ENCODE measurements at regions not wholly inside any gene's neighbourhood (a gene's known extent, or its start where the extent isn't known, plus 50 kb on each side); places are given as distances from the start of the nearest gene placed in this dataset.
A peak's percentile ranks its signal among the peaks of the same experiment; 100 is the strongest.

DNA sequence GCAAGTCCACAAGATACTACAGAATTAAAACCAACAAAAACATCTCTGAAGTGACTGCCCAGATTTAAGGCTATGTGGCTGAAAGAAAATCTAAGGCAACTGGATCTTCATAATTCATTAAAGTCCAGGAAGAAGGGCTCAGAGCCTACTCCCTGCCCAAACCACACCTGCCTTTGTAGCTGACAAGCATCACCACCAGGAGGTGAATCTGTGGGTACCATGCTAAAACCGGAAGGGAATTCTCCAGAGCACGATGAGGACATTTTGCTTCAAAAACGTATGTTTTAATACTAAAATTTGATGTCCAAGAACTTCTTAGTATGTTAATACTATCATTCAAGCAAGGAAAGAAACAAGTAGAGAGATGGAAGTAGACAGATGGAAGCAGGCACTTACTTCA is 495.9 kb upstream of the NECTIN3 start:
- no peak for ATAC-seq (ENCODE audit: low read depth in 2 of 2)
- Mint-ChIP-seq H3K36me3 (no peaks in the 10 kb centered on the region), H3K4me1 (no peaks in the 10 kb centered on the region), H3K9me3 (peaks cover 0 to 6% (median 0%) of the 10 kb centered on the region in 7 donors), H3K27ac (no peak overlapping the region), H3K27me3 (no peaks in the 10 kb centered on the region), H3K4me3 (peak overlapping the region in 1 of 8 donors; percentile 37)
- no peak for DNase-seq

DNA sequence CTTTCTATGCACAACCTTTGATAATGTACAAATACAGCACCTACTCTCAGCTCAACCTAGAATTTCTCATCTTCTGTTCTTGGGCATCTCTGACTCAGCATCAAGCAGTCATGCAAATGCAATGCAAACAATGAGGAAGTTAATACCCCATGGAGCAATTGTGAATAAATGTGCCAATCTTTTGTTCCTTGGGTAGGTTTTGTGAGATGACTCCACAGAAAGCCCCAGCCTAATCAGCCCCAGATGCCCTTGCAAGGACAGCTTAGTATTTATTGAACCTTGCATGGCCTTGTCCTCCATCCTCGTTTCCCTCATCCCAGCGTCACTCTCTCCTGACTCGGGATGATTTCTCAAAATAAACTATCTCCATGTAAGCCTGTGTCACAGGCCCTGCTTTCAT is 494.7 kb upstream of the NECTIN3 start:
- Mint-ChIP-seq H3K4me1 (no peaks in the 10 kb centered on the region), H3K4me3 (no peak overlapping the region), H3K27ac (peak overlapping the region in 1 of 6 donors; percentile 55), H3K36me3 (no peaks in the 10 kb centered on the region), H3K9me3 (peaks cover 0 to 6% (median 0%) of the 10 kb centered on the region in 7 donors), H3K27me3 (no peaks in the 10 kb centered on the region)
- ATAC-seq (ENCODE audit: low read depth in 2 of 2): no peak
- DNase-seq: no peak

DNA sequence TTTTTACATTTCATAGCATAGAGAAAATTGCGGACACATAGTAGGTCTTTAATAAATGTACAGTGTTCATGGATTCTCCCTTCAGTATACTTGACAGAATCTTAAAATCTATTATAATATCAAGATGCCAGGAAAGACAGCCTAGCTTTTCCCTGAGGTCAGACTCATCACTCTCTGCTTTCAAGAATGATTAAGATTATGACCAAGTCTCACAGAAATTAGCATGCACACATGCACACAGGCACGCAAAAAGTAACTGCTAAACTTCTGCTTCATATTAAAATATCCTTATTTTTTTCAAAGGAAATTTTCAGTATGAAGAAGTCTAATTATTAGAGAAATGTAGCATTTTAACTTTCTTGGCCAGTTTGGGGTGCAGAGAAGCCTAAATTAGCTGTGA is 493.8 kb upstream of the NECTIN3 start:
- peaks cover 0 to 8% (median 2%) of the 10 kb centered on the region in 7 donors for H3K9me3 Mint-ChIP-seq
- H3K27ac Mint-ChIP-seq: no peak overlapping the region
- no peaks in the 10 kb centered on the region for H3K36me3 Mint-ChIP-seq
- no peaks in the 10 kb centered on the region for H3K27me3 Mint-ChIP-seq
- no peaks in the 10 kb centered on the region for H3K4me1 Mint-ChIP-seq
- no peak for ATAC-seq (ENCODE audit: low read depth in 2 of 2)
- H3K4me3 Mint-ChIP-seq: no peak overlapping the region
- DNase-seq: no peak

- no peak for ATAC-seq (ENCODE audit: low read depth in 2 of 2)
Observed at GRCh38 chr3:110579840-110580550, 491.6 kb upstream of the NECTIN3 start.

GRCh38 chr3:110583373-110583935 is 488.2 kb upstream of the NECTIN3 start:
- no peaks in the 10 kb centered on the region for H3K4me1 Mint-ChIP-seq
- peaks cover 0 to 4% (median 0%) of the 10 kb centered on the region in 7 donors for H3K9me3 Mint-ChIP-seq
- H3K4me3 Mint-ChIP-seq: no peak overlapping the region
- DNase-seq: no peak
- ATAC-seq (ENCODE audit: low read depth in 2 of 2): no peak
- no peaks in the 10 kb centered on the region for H3K36me3 Mint-ChIP-seq
- no peaks in the 10 kb centered on the region for H3K27me3 Mint-ChIP-seq
- H3K27ac Mint-ChIP-seq: no peak overlapping the region

More at GRCh38 chr3:110579840-110580550, 491.6 kb upstream of the NECTIN3 start:
- H3K27ac Mint-ChIP-seq: no peak overlapping the region
- no peak for DNase-seq
- no peaks in the 10 kb centered on the region for H3K27me3 Mint-ChIP-seq
- H3K36me3 Mint-ChIP-seq: no peaks in the 10 kb centered on the region
- peaks cover 0 to 4% (median 0%) of the 10 kb centered on the region in 7 donors for H3K9me3 Mint-ChIP-seq
- H3K4me3 Mint-ChIP-seq: no peak overlapping the region
- no peaks in the 10 kb centered on the region for H3K4me1 Mint-ChIP-seq

DNA sequence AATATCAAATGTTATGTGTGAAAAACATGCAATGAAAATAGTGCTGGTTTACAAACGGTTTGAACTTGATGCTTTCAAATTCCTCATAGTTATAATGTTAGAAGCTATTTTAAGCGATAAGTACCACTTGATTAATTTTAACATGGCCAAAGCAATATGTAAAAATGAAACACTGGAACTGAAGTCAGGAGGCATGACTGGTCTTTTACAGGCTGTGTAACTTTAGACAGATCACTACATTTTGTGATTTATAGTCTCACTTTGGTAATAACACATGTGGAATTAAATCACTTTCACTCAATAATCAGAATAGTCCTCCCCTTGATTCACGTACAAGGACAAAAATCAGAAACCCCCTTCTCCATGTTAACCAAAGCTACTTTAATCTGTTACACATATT is 482.7 kb upstream of the NECTIN3 start:
- H3K27ac Mint-ChIP-seq: no peak overlapping the region
- no peak overlapping the region for H3K4me3 Mint-ChIP-seq
- DNase-seq (no peak), ATAC-seq (ENCODE audit: low read depth in 2 of 2) (no peak)
- H3K36me3 Mint-ChIP-seq: no peaks in the 10 kb centered on the region
- H3K4me1 Mint-ChIP-seq: no peaks in the 10 kb centered on the region
- no peaks in the 10 kb centered on the region for H3K27me3 Mint-ChIP-seq
- peaks cover 0 to 13% (median 5%) of the 10 kb centered on the region in 7 donors for H3K9me3 Mint-ChIP-seq

DNA sequence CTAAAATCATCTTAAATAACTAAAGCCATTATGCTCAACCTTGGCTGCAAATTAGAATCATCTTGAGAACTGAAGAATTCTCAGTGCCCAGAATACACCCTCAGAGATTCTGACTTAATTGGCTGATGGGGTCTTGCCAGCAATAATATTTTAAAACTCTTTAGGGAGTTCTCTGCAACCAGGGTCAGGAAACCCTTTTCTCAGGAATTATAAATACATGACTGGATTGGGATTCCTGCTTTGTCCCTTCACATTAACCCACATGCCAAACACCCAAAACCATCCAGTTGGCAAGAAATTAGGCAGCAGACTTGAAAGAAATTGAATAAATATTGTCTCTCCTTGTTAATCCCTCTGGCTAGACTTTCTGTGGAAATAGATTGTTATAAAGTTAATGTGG is 482.3 kb upstream of the NECTIN3 start:
- Mint-ChIP-seq H3K4me3 (no peak overlapping the region), H3K27ac (no peak overlapping the region), H3K4me1 (no peaks in the 10 kb centered on the region), H3K36me3 (no peaks in the 10 kb centered on the region), H3K27me3 (no peaks in the 10 kb centered on the region), H3K9me3 (peaks cover 2 to 17% (median 5%) of the 10 kb centered on the region in 7 donors)
- ATAC-seq (ENCODE audit: low read depth in 2 of 2) (no peak), DNase-seq (no peak)

DNA sequence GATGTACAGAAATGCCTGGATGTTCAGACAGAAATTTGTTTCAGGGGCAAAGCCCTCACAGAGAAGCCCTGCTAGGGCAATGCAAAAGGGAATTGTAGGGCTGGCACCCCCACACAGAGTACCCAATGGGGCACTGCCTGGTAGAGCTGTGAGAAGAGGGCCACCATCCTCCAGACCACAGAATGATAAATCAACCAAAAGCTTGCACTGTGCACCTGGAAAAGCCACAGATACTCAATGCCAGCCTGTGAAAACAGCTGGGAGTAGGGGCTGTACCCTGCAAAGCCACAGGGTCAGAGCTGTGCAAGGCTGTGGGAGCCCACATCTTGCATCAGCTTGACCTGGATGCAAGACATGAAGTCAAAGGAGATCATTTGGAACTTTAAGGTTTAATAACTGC is 477.9 kb upstream of the NECTIN3 start:
- Mint-ChIP-seq H3K4me3 (no peak overlapping the region), H3K36me3 (no peaks in the 10 kb centered on the region), H3K27ac (no peak overlapping the region), H3K9me3 (peaks cover 4 to 31% (median 10%) of the 10 kb centered on the region in 7 donors), H3K4me1 (no peaks in the 10 kb centered on the region), H3K27me3 (no peaks in the 10 kb centered on the region)
- ATAC-seq (ENCODE audit: low read depth in 2 of 2) (no peak), DNase-seq (no peak)

GRCh38 chr3:110598847-110599490 is 472.6 kb upstream of the NECTIN3 start:
- Mint-ChIP-seq H3K4me1 (no peaks in the 10 kb centered on the region), H3K9me3 (peaks cover 2 to 17% (median 6%) of the 10 kb centered on the region in 7 donors), H3K4me3 (no peak overlapping the region), H3K36me3 (no peaks in the 10 kb centered on the region), H3K27me3 (no peaks in the 10 kb centered on the region), H3K27ac (no peak overlapping the region)
- DNase-seq (no peak), ATAC-seq (ENCODE audit: low read depth in 2 of 2) (no peak)

DNA sequence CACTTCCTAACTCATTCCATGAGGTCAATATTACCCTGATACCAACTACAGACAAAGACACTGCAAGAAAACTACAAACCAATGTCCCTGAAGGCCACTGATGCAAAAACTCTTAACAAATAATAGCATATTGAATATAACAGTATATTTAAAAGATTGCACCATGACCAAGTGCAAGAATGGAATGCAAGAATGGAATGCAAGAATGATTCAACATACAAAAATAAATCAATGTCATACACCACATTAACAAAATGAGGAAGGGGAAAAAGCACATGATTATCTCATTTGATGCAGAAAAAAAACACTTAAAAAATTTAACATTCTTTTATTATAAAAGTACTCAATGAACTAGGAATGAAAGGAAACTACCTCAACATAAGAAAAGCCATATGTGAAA is 463.1 kb upstream of the NECTIN3 start:
- DNase-seq (no peak), ATAC-seq (ENCODE audit: low read depth in 2 of 2) (no peak)
- H3K4me3 Mint-ChIP-seq: no peak overlapping the region
- no peaks in the 10 kb centered on the region for H3K4me1 Mint-ChIP-seq
- peaks cover 0 to 7% (median 0%) of the 10 kb centered on the region in 3 donors for H3K27me3 Mint-ChIP-seq
- H3K9me3 Mint-ChIP-seq: no peaks in the 10 kb centered on the region
- no peaks in the 10 kb centered on the region for H3K36me3 Mint-ChIP-seq
- no peak overlapping the region for H3K27ac Mint-ChIP-seq

- no peak for ATAC-seq (ENCODE audit: low read depth in 2 of 2)
- Mint-ChIP-seq H3K27ac (no peak overlapping the region), H3K27me3 (no peaks in the 10 kb centered on the region), H3K36me3 (no peaks in the 10 kb centered on the region), H3K4me3 (no peak overlapping the region), H3K4me1 (no peaks in the 10 kb centered on the region), H3K9me3 (peaks cover 0 to 6% (median 0%) of the 10 kb centered on the region in 7 donors)
- no peak for DNase-seq
Observed at GRCh38 chr3:110612045-110612444, 459.6 kb upstream of the NECTIN3 start.

- Mint-ChIP-seq H3K27me3 (no peaks in the 10 kb centered on the region), H3K4me1 (no peaks in the 10 kb centered on the region), H3K27ac (no peak overlapping the region), H3K9me3 (peaks cover 0 to 7% (median 0%) of the 10 kb centered on the region in 7 donors), H3K36me3 (no peaks in the 10 kb centered on the region), H3K4me3 (no peak overlapping the region)
- ATAC-seq (ENCODE audit: low read depth in 2 of 2) (no peak), DNase-seq (no peak)
Observed at GRCh38 chr3:110614186-110614585, 457.4 kb upstream of the NECTIN3 start.

GRCh38 chr3:110615454-110615853 is 456.2 kb upstream of the NECTIN3 start:
- no peak for DNase-seq
- H3K4me3 Mint-ChIP-seq: no peak overlapping the region
- peaks cover 0 to 6% (median 0%) of the 10 kb centered on the region in 3 donors for H3K27me3 Mint-ChIP-seq
- H3K27ac Mint-ChIP-seq: no peak overlapping the region
- no peaks in the 10 kb centered on the region for H3K36me3 Mint-ChIP-seq
- H3K4me1 Mint-ChIP-seq: no peaks in the 10 kb centered on the region
- ATAC-seq (ENCODE audit: low read depth in 2 of 2): no peak
- H3K9me3 Mint-ChIP-seq: peaks cover 0 to 7% (median 0%) of the 10 kb centered on the region in 7 donors

Data from naive B cell (primary cell).